IPS DF 6.9 (cell line): ENCODE measurements at regions not wholly inside any gene's neighbourhood (a gene's known extent, or its start where the extent isn't known, plus 50 kb on each side); places are given as distances from the start of the nearest gene placed in this dataset.

ENCODE experiments used
- DNase-seq: peaks from one replicate; pipeline ENCODE4 v3.0.0-alpha.2; 2013; ENCODE audit warnings: low read depth, low spot score
- H3K27ac ChIP-seq: one replicate; pipeline ENCODE4 v1.5.1; 2013; ENCODE audit warnings: low read length, control low read depth
- H3K27me3 ChIP-seq: 2 replicates; pipeline ENCODE4 v1.6.1; 2013; ENCODE audit warnings: mild to moderate bottlenecking, low read length; ENCODE audit not compliant: control insufficient read depth, insufficient read depth
- H3K36me3 ChIP-seq: 2 replicates; pipeline ENCODE4 v1.6.1; 2013; ENCODE audit warnings: low read length; ENCODE audit not compliant: control insufficient read depth, insufficient read depth
- H3K4me1 ChIP-seq: 2 replicates; pipeline ENCODE4 v1.6.1; 2013; ENCODE audit warnings: low read length; ENCODE audit not compliant: control insufficient read depth, insufficient read depth
- H3K4me3 ChIP-seq: 2 replicates; pipeline ENCODE4 v1.5.1; 2013; ENCODE audit warnings: mild to moderate bottlenecking, low read length
- H3K9me3 ChIP-seq: 2 replicates; pipeline ENCODE4 v1.6.1; 2013; ENCODE audit warnings: low read length, inconsistent platforms; ENCODE audit not compliant: control insufficient read depth, insufficient read depth
- WGBS: extraction: QIAGEN DNeasy Blood & Tissue Kit; methylation state at CpG from one replicate; pipeline ENCODE4 v1.1.7; 2013; ENCODE audit warnings: mixed read lengths, missing lambda C conversion rate; ENCODE audit not compliant: insufficient read length, insufficient coverage; 5-methylcytosine and 5-hydroxymethylcytosine counted together

GRCh38 chr10:129224065-129224464 is 243.0 kb upstream of the MGMT start:
- Histone ChIP-seq H3K4me1 (no peaks in the 10 kb centered on the region), H3K4me3 (no peak overlapping the region), H3K27ac (no peak overlapping the region), H3K27me3 (no peaks in the 10 kb centered on the region), H3K9me3 (no peaks in the 10 kb centered on the region), H3K36me3 (no peaks in the 10 kb centered on the region)
- DNase-seq = no peak
- WGBS = 100% methylated on average over 1 of the region's 4 CpGs

GRCh38 chr10:129231821-129232220 is 235.2 kb upstream of the MGMT start:
- WGBS = no CpG with 5 or more reads among the region's 9 CpGs
- Histone ChIP-seq H3K4me3 (no peak overlapping the region), H3K27ac (no peak overlapping the region), H3K9me3 (no peaks in the 10 kb centered on the region), H3K4me1 (no peaks in the 10 kb centered on the region), H3K36me3 (no peaks in the 10 kb centered on the region), H3K27me3 (no peaks in the 10 kb centered on the region)
- no peak for DNase-seq

- Histone ChIP-seq H3K9me3 (no peaks in the 10 kb centered on the region), H3K27ac (no peak overlapping the region), H3K27me3 (no peaks in the 10 kb centered on the region), H3K4me3 (no peak overlapping the region), H3K4me1 (no peaks in the 10 kb centered on the region), H3K36me3 (no peaks in the 10 kb centered on the region)
- WGBS = no CpG with 5 or more reads among the region's 15 CpGs
- DNase-seq = no peak
Measured at GRCh38 chr10:129233351-129234148, 233.5 kb upstream of the MGMT start.

DNA sequence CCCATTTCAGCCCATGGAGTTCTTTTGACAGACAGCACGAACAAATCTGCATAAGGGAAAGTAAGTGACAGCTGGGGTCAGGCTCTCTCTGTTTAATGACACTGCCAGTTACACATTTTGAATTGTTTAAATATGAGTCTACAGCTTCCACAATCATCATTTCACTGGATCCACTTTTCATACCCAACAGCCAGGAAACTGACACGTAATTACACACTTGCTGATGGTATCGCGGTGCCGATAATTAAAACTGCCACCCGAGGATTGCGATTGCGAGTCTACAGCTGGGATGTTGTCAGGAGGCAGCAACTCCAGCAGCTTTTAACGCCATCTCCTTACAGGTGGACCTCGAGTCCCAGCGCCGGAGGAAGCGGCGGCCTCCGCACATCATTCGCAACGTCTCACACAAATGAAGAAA is 230.8 kb upstream of the MGMT start:
- no peak overlapping the region for H3K4me3 ChIP-seq
- no peaks in the 10 kb centered on the region for H3K27me3 ChIP-seq
- no peaks in the 10 kb centered on the region for H3K36me3 ChIP-seq
- H3K27ac ChIP-seq = no peak overlapping the region
- H3K4me1 ChIP-seq = no peaks in the 10 kb centered on the region
- DNase-seq = no peak
- WGBS = no CpG with 5 or more reads among the region's 17 CpGs
- H3K9me3 ChIP-seq = no peaks in the 10 kb centered on the region

DNA sequence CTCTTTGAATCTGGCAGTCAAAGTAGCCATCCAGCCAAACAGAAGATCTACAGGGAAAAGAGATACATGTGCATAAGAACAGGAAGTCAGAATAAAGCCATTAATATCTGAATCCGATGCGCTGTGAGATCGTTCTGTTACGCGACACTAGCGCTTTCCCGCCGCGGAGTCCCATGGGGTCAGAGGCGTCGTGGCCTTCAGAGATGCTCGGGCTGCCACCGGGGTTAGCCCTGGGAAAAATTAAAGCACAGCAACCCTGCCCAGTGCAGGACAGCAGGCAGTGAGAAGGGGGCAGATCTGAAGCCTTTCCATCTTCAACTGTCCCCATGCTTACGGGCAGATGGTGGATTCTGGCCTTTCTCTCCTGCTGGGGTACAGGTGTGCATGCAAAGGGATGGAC is 225.6 kb upstream of the MGMT start:
- Histone ChIP-seq H3K36me3 (no peaks in the 10 kb centered on the region), H3K4me1 (no peaks in the 10 kb centered on the region), H3K27ac (no peak overlapping the region), H3K4me3 (no peak overlapping the region), H3K9me3 (no peaks in the 10 kb centered on the region), H3K27me3 (no peaks in the 10 kb centered on the region)
- WGBS = no CpG with 5 or more reads among the region's 14 CpGs
- no peak for DNase-seq

DNA sequence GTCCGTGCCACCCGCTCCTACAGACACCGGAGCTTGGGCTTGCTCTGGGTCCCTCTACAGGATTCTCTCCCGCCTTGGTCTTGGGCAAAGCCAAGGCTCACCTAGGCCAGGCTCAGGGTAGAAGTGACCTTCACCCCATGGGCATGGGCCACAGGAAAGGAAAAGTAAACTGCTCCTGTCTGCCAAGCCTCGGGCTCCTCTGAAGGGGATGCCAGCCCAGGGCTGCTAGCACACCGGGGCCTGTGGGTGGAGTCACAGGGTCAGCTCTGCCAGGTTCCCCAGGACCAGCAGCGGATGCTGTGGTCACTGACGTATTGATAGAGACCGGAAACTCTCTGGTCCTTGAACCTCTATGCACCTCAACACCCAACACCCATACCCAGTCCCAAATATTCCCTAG is 222.7 kb upstream of the MGMT start:
- Histone ChIP-seq H3K9me3 (no peaks in the 10 kb centered on the region), H3K27ac (no peak overlapping the region), H3K36me3 (no peaks in the 10 kb centered on the region), H3K27me3 (no peaks in the 10 kb centered on the region), H3K4me3 (no peak overlapping the region), H3K4me1 (no peaks in the 10 kb centered on the region)
- no CpG with 5 or more reads among the region's 9 CpGs for WGBS
- no peak for DNase-seq

- Histone ChIP-seq H3K27me3 (no peaks in the 10 kb centered on the region), H3K9me3 (no peaks in the 10 kb centered on the region), H3K4me1 (no peaks in the 10 kb centered on the region), H3K27ac (no peak overlapping the region), H3K4me3 (no peak overlapping the region), H3K36me3 (no peaks in the 10 kb centered on the region)
- DNase-seq = no peak
- WGBS = no CpG with 5 or more reads among the region's 9 CpGs
Measured at GRCh38 chr10:129244757-129245156, 222.3 kb upstream of the MGMT start.

DNA sequence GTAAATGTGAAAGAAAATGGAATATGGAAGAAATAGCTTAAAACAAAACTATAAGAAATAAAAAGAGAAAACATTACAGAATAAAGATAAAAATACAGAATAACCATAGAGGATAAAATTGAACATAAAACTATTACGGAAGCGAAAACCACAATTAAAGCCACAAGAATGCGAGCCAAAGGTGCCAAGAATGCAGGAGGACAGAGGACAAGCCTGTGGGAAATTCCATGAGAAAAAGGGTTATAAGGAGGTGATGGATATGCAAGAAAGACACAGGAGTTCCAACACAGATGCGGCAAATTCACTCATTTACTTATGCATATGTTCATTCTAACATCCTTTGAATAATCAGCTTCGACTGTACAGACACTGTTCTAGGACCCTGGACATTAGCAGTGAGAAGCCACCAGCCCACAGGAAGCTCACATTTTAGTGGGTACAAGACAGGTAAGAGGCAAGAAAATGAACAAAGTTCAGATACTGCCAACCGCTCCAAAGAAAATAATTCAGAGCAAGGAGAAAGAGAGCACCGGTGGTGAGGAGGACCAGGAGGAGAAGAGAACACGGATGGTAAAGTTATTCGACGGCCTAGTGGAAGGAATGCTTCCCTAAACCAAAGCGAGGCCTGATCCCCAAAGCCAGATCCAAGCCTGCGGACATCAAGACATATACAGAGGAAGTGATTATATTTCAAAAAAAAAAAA is 213.7 kb upstream of the MGMT start:
- no peaks in the 10 kb centered on the region for H3K27me3 ChIP-seq
- no peak for DNase-seq
- no CpG with 5 or more reads among the region's 12 CpGs for WGBS
- no peaks in the 10 kb centered on the region for H3K9me3 ChIP-seq
- no peaks in the 10 kb centered on the region for H3K4me1 ChIP-seq
- no peaks in the 10 kb centered on the region for H3K36me3 ChIP-seq
- no peak overlapping the region for H3K4me3 ChIP-seq
- no peak overlapping the region for H3K27ac ChIP-seq

- Histone ChIP-seq H3K27ac (no peak overlapping the region), H3K9me3 (no peaks in the 10 kb centered on the region), H3K4me3 (no peak overlapping the region), H3K4me1 (no peaks in the 10 kb centered on the region), H3K36me3 (no peaks in the 10 kb centered on the region), H3K27me3 (no peaks in the 10 kb centered on the region)
- no CpG with 5 or more reads among the region's 7 CpGs for WGBS
- DNase-seq = no peak
Measured at GRCh38 chr10:129253865-129254179, 213.2 kb upstream of the MGMT start.

GRCh38 chr10:129258283-129258923 is 208.6 kb upstream of the MGMT start:
- no peaks in the 10 kb centered on the region for H3K27me3 ChIP-seq
- WGBS = 100% methylated on average over 2 of the region's 9 CpGs
- no peak overlapping the region for H3K27ac ChIP-seq
- no peaks in the 10 kb centered on the region for H3K4me1 ChIP-seq
- H3K9me3 ChIP-seq = no peaks in the 10 kb centered on the region
- no peak for DNase-seq
- H3K36me3 ChIP-seq = no peaks in the 10 kb centered on the region
- H3K4me3 ChIP-seq = no peak overlapping the region
